Liver (tissue), 8 donors: ENCODE measurements at regions not wholly inside any gene's neighbourhood (a gene's known extent, or its start where the extent isn't known, plus 50 kb on each side); places are given as distances from the start of the nearest gene placed in this dataset.

Experiments used
- DNase-seq: peaks from one replicate; pipeline ENCODE4 v3.0.0-alpha.2; 2017; ENCODE audit warnings: low spot score
- H3K27ac ChIP-seq, 2 donors: one replicate each; pipeline ENCODE4 v1.7.0; 2013; ENCODE audit warnings: inconsistent platforms in 2 of 2, low read length in 2 of 2, control low read depth in 1 of 2, low read depth in 1 of 2, mild to moderate bottlenecking in 1 of 2
- H3K27me3 ChIP-seq, 4 donors: one replicate each; pipeline versions ENCODE4 v1.6.1 to v1.7.0; 2013; ENCODE audit warnings: low read length in 3 of 4, inconsistent platforms in 1 of 4, mild to moderate bottlenecking in 1 of 4, moderate library complexity in 1 of 4; ENCODE audit not compliant: control insufficient read depth in 4 of 4, insufficient read depth in 4 of 4
- H3K36me3 ChIP-seq, 4 donors: one replicate each; pipeline versions ENCODE4 v1.6.1 to v1.7.0; 2013; ENCODE audit warnings: low read length in 3 of 4, mild to moderate bottlenecking in 3 of 4, low read depth in 1 of 4, moderate library complexity in 1 of 4; ENCODE audit not compliant: control insufficient read depth in 4 of 4, insufficient read depth in 3 of 4
- H3K4me1 ChIP-seq, 4 donors: one replicate each; pipeline versions ENCODE4 v1.6.1 to v1.7.0; 2013; ENCODE audit warnings: low read length in 3 of 4, mild to moderate bottlenecking in 3 of 4, moderate library complexity in 1 of 4; ENCODE audit not compliant: control insufficient read depth in 4 of 4, insufficient read depth in 4 of 4
- H3K4me3 ChIP-seq, 3 donors: one replicate each; pipeline versions ENCODE4 v1.6.1 to v1.7.0; 2013; ENCODE audit warnings: low read length in 3 of 3, control low read depth in 1 of 3, low read depth in 1 of 3, mild to moderate bottlenecking in 1 of 3
- H3K9ac ChIP-seq, 2 donors: one replicate each; pipeline ENCODE4 v1.7.0; 2013; ENCODE audit warnings: low read length in 2 of 2, mild to moderate bottlenecking in 2 of 2, moderate library complexity in 2 of 2, control low read depth in 1 of 2, low read depth in 1 of 2
- H3K9me3 ChIP-seq, 4 donors: one replicate each; pipeline versions ENCODE4 v1.6.1 to v1.7.0; 2013; ENCODE audit warnings: low read length in 3 of 4; ENCODE audit not compliant: control insufficient read depth in 4 of 4
- ATF3 ChIP-seq: IDR thresholded peaks from 2 replicates; pipeline ENCODE4 v1.6.1; 2016; ENCODE audit warnings: antibody characterized with exemption
- EGR1 ChIP-seq, 2 donors: IDR thresholded peaks; 2 replicates each; pipeline ENCODE4 v1.6.1; 2016 to 2018; ENCODE audit warnings: antibody characterized with exemption in 2 of 2, low read depth in 2 of 2
- FOXA1 ChIP-seq: IDR thresholded peaks from 2 replicates; pipeline ENCODE4 v1.6.1; 2016; ENCODE audit warnings: antibody characterized with exemption
- FOXA2 ChIP-seq: IDR thresholded peaks from 2 replicates; pipeline ENCODE4 v1.6.1; 2016; ENCODE audit warnings: antibody characterized with exemption
- GABPA ChIP-seq, 2 donors: IDR thresholded peaks in 1 of 2; conservative IDR thresholded peaks in 1 of 2; 2 replicates each; pipeline ENCODE4 v1.6.1; 2016; ENCODE audit warnings: antibody characterized with exemption in 2 of 2, mild to moderate bottlenecking in 1 of 2, moderate library complexity in 1 of 2
- HNF4A ChIP-seq, 2 donors: conservative IDR thresholded peaks; 2 replicates each; pipeline ENCODE4 v1.6.1; 2016; ENCODE audit warnings: antibody characterized with exemption in 2 of 2, mild to moderate bottlenecking in 2 of 2
- HNF4G ChIP-seq: IDR thresholded peaks from 2 replicates; pipeline ENCODE4 v1.6.1; 2016; ENCODE audit warnings: antibody characterized with exemption
- JUND ChIP-seq, 2 donors: IDR thresholded peaks; 2 replicates each; pipeline ENCODE4 v1.6.1; 2016; ENCODE audit warnings: antibody characterized with exemption in 2 of 2
- NR2F2 ChIP-seq: IDR thresholded peaks from 2 replicates; pipeline ENCODE4 v1.6.1; 2016; ENCODE audit warnings: antibody characterized with exemption
- RAD21 ChIP-seq, 2 donors: IDR thresholded peaks; 2 replicates each; pipeline ENCODE4 v1.6.1; 2016; ENCODE audit warnings: antibody characterized with exemption in 2 of 2, mild to moderate bottlenecking in 2 of 2
- RXRA ChIP-seq, 2 donors: IDR thresholded peaks; 2 replicates each; pipeline ENCODE4 v1.6.1; 2017 to 2018; ENCODE audit warnings: antibody characterized with exemption in 2 of 2, mild to moderate bottlenecking in 1 of 2
- SP1 ChIP-seq: IDR thresholded peaks from 2 replicates; pipeline ENCODE4 v1.6.1; 2018; ENCODE audit warnings: antibody characterized with exemption, mild to moderate bottlenecking
- TAF1 ChIP-seq: conservative IDR thresholded peaks from 2 replicates; pipeline ENCODE4 v1.6.1; 2016; ENCODE audit warnings: antibody characterized with exemption, mild to moderate bottlenecking
- YY1 ChIP-seq: IDR thresholded peaks from 2 replicates; pipeline ENCODE4 v1.6.1; 2016; ENCODE audit warnings: antibody characterized with exemption, mild to moderate bottlenecking
- ZBTB33 ChIP-seq: IDR thresholded peaks from 2 replicates; pipeline ENCODE4 v1.6.1; 2016; ENCODE audit warnings: antibody characterized with exemption
- WGBS: extraction: QIAGEN DNeasy Blood & Tissue Kit; methylation state at CpG from one replicate; pipeline ENCODE4 v1.1.7; 2013; 5-methylcytosine and 5-hydroxymethylcytosine counted together
- TF ChIP-seq, protein P1 (sequence below): IDR thresholded peaks from 2 replicates; pipeline ENCODE4 v1.6.1; 2016; ENCODE audit warnings: antibody characterized with exemption
- TF ChIP-seq, protein P2 (sequence below): IDR thresholded peaks from 2 replicates; pipeline ENCODE4 v1.6.1; 2016; ENCODE audit warnings: antibody characterized with exemption, mild to moderate bottlenecking
- TF ChIP-seq, protein P3 (sequence below): fragments of 150-350 bp; IDR thresholded peaks from 2 replicates; pipeline ENCODE4 v1.5.1; 2017; ENCODE audit warnings: improper control_type of control experiment, low read depth, low read length; ENCODE audit not compliant: missing input control
- donor health status: healthy.
- donor health status: healthy.
- donor health status: healthy.
- donor health status: healthy.
- donor health status: healthy.

DNA sequence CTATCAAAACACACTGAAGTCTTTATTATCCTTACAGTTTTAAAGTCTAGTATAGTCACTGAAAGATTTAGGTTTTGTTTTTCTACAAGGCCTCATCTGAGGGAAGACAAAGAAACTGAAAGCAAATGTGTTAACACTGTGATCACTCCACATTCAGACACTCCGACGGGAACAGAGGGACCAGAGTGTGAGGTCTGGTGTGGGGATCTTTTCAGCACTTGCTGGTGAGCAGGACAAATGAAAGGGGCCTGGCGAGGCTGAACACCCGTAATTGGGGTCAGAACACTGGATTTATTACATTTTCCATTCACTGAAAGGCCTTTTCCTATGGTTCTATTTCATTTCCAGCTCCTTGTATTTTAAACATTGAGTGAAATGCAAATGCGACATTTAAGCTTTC, 910.5 kb downstream of the CDH11 start:
- H3K4me3 ChIP-seq, result no peak overlapping the region
- DNase-seq, result no peak
- no peaks in the 10 kb centered on the region for H3K4me1 ChIP-seq
- 73% methylated on average over 5 of the region's 5 CpGs for WGBS
- no peaks in the 10 kb centered on the region for H3K9me3 ChIP-seq
- H3K9ac ChIP-seq, result no peak overlapping the region
- H3K36me3 ChIP-seq, result no peaks in the 10 kb centered on the region
- H3K27me3 ChIP-seq, result no peaks in the 10 kb centered on the region
- no peak for TF ChIP-seq HNF4G
- TF ChIP-seq, protein P1, sequence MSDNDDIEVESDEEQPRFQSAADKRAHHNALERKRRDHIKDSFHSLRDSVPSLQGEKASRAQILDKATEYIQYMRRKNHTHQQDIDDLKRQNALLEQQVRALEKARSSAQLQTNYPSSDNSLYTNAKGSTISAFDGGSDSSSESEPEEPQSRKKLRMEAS, result no peak
- no peak for TF ChIP-seq ATF3
- no peak for TF ChIP-seq RXRA (IDR thresholded peaks at IDR 0.05)
- no peak for TF ChIP-seq ZBTB33
- TF ChIP-seq NR2F2, result no peak
- TF ChIP-seq, protein P2, sequence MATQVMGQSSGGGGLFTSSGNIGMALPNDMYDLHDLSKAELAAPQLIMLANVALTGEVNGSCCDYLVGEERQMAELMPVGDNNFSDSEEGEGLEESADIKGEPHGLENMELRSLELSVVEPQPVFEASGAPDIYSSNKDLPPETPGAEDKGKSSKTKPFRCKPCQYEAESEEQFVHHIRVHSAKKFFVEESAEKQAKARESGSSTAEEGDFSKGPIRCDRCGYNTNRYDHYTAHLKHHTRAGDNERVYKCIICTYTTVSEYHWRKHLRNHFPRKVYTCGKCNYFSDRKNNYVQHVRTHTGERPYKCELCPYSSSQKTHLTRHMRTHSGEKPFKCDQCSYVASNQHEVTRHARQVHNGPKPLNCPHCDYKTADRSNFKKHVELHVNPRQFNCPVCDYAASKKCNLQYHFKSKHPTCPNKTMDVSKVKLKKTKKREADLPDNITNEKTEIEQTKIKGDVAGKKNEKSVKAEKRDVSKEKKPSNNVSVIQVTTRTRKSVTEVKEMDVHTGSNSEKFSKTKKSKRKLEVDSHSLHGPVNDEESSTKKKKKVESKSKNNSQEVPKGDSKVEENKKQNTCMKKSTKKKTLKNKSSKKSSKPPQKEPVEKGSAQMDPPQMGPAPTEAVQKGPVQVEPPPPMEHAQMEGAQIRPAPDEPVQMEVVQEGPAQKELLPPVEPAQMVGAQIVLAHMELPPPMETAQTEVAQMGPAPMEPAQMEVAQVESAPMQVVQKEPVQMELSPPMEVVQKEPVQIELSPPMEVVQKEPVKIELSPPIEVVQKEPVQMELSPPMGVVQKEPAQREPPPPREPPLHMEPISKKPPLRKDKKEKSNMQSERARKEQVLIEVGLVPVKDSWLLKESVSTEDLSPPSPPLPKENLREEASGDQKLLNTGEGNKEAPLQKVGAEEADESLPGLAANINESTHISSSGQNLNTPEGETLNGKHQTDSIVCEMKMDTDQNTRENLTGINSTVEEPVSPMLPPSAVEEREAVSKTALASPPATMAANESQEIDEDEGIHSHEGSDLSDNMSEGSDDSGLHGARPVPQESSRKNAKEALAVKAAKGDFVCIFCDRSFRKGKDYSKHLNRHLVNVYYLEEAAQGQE, result no peak
- no peak for TF ChIP-seq RAD21 (IDR thresholded peaks at IDR 0.05)
- no peak for TF ChIP-seq GABPA (IDR thresholded peaks at IDR 0.05 in 1 of 2, conservative IDR thresholded peaks at IDR 0.05 in 1 of 2)
- no peak for TF ChIP-seq FOXA1
- TF ChIP-seq HNF4A (conservative IDR thresholded peaks at IDR 0.05), result no peak
- TF ChIP-seq, protein P3, sequence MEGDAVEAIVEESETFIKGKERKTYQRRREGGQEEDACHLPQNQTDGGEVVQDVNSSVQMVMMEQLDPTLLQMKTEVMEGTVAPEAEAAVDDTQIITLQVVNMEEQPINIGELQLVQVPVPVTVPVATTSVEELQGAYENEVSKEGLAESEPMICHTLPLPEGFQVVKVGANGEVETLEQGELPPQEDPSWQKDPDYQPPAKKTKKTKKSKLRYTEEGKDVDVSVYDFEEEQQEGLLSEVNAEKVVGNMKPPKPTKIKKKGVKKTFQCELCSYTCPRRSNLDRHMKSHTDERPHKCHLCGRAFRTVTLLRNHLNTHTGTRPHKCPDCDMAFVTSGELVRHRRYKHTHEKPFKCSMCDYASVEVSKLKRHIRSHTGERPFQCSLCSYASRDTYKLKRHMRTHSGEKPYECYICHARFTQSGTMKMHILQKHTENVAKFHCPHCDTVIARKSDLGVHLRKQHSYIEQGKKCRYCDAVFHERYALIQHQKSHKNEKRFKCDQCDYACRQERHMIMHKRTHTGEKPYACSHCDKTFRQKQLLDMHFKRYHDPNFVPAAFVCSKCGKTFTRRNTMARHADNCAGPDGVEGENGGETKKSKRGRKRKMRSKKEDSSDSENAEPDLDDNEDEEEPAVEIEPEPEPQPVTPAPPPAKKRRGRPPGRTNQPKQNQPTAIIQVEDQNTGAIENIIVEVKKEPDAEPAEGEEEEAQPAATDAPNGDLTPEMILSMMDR, result no peak
- TF ChIP-seq FOXA2, result no peak
- no peak for TF ChIP-seq JUND (IDR thresholded peaks at IDR 0.05)
- TF ChIP-seq YY1, result no peak
- no peak for TF ChIP-seq EGR1 (IDR thresholded peaks at IDR 0.05; ENCODE audit: low read depth in 2 of 2)
- TF ChIP-seq TAF1, result no peak
- no peak overlapping the region for H3K27ac ChIP-seq

- DNase-seq, result no peak
- whole genome bisulfite sequencing, result 78% methylated on average over 2 of the region's 2 CpGs
- no peaks in the 10 kb centered on the region for H3K9me3 ChIP-seq
- no peaks in the 10 kb centered on the region for H3K4me1 ChIP-seq
- TF ChIP-seq RXRA (IDR thresholded peaks at IDR 0.05) (no peak), FOXA2 (no peak), HNF4G (no peak), HNF4A (conservative IDR thresholded peaks at IDR 0.05) (no peak), JUND (IDR thresholded peaks at IDR 0.05) (no peak), SP1 (no peak), GABPA (IDR thresholded peaks at IDR 0.05 in 1 of 2, conservative IDR thresholded peaks at IDR 0.05 in 1 of 2) (no peak), ATF3 (no peak), YY1 (no peak)
- TF ChIP-seq, protein P3, result no peak
- TF ChIP-seq, protein P2, result no peak
- H3K9ac ChIP-seq, result no peak overlapping the region
- H3K27ac ChIP-seq, result no peak overlapping the region
- H3K36me3 ChIP-seq, result no peaks in the 10 kb centered on the region
- no peaks in the 10 kb centered on the region for H3K27me3 ChIP-seq
- no peak overlapping the region for H3K4me3 ChIP-seq
These were observed 915.0 kb downstream of the CDH11 start for GRCh38 chr16:64206862-64207261.
